ENCODE measurements at regions not wholly inside any gene's neighbourhood (a gene's known extent, or its start where the extent isn't known, plus 50 kb on each side); places are given as distances from the start of the nearest gene placed in this dataset.

GRCh38 chr2:139909136-139909535 is 1128.9 kb upstream of the NXPH2 start:
- TF ChIP-seq TEAD4 (IDR thresholded peaks at IDR 0.05) (no peak), EP300 (IDR thresholded peaks at IDR 0.05; ENCODE audit: borderline replicate concordance) (no peak), CREB1 (IDR thresholded peaks at IDR 0.05; ENCODE audit: low read depth) (no peak), CEBPB (IDR thresholded peaks at IDR 0.05) (no peak), USF1 (IDR thresholded peaks at IDR 0.05) (no peak), FOXM1 (IDR thresholded peaks at IDR 0.05; ENCODE audit: borderline replicate concordance, low read depth) (no peak), RAD21 (IDR thresholded peaks at IDR 0.05; ENCODE audit: low read depth) (no peak), YY1 (IDR thresholded peaks at IDR 0.05; ENCODE audit: low read depth) (no peak), ZBTB7A (IDR thresholded peaks at IDR 0.05; ENCODE audit: low read depth) (no peak), NFIC (IDR thresholded peaks at IDR 0.05) (no peak), TAF1 (IDR thresholded peaks at IDR 0.05; ENCODE audit: low read depth) (no peak), TCF12 (IDR thresholded peaks at IDR 0.05; ENCODE audit: low read depth) (no peak), EGR1 (IDR thresholded peaks at IDR 0.05) (no peak)
- TF ChIP-seq, protein P1, sequence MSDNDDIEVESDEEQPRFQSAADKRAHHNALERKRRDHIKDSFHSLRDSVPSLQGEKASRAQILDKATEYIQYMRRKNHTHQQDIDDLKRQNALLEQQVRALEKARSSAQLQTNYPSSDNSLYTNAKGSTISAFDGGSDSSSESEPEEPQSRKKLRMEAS (IDR thresholded peaks at IDR 0.05) = no peak
- TF ChIP-seq, protein P2, sequence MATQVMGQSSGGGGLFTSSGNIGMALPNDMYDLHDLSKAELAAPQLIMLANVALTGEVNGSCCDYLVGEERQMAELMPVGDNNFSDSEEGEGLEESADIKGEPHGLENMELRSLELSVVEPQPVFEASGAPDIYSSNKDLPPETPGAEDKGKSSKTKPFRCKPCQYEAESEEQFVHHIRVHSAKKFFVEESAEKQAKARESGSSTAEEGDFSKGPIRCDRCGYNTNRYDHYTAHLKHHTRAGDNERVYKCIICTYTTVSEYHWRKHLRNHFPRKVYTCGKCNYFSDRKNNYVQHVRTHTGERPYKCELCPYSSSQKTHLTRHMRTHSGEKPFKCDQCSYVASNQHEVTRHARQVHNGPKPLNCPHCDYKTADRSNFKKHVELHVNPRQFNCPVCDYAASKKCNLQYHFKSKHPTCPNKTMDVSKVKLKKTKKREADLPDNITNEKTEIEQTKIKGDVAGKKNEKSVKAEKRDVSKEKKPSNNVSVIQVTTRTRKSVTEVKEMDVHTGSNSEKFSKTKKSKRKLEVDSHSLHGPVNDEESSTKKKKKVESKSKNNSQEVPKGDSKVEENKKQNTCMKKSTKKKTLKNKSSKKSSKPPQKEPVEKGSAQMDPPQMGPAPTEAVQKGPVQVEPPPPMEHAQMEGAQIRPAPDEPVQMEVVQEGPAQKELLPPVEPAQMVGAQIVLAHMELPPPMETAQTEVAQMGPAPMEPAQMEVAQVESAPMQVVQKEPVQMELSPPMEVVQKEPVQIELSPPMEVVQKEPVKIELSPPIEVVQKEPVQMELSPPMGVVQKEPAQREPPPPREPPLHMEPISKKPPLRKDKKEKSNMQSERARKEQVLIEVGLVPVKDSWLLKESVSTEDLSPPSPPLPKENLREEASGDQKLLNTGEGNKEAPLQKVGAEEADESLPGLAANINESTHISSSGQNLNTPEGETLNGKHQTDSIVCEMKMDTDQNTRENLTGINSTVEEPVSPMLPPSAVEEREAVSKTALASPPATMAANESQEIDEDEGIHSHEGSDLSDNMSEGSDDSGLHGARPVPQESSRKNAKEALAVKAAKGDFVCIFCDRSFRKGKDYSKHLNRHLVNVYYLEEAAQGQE (IDR thresholded peaks at IDR 0.05; ENCODE audit: low read depth) = no peak

- TF ChIP-seq CREB1 (IDR thresholded peaks at IDR 0.05; ENCODE audit: low read depth) (no peak), USF1 (IDR thresholded peaks at IDR 0.05) (no peak), TEAD4 (IDR thresholded peaks at IDR 0.05) (no peak), FOXM1 (IDR thresholded peaks at IDR 0.05; ENCODE audit: borderline replicate concordance, low read depth) (no peak), EGR1 (IDR thresholded peaks at IDR 0.05) (no peak), ZBTB7A (IDR thresholded peaks at IDR 0.05; ENCODE audit: low read depth) (no peak), NFIC (IDR thresholded peaks at IDR 0.05) (no peak), TCF12 (IDR thresholded peaks at IDR 0.05; ENCODE audit: low read depth) (no peak)
- TF ChIP-seq, protein P1 (IDR thresholded peaks at IDR 0.05) = no peak
These were observed 1125.4 kb upstream of the NXPH2 start for GRCh38 chr2:139905624-139906023.

GRCh38 chr2:139891636-139892035 is 1111.4 kb upstream of the NXPH2 start:
- TF ChIP-seq RAD21 (IDR thresholded peaks at IDR 0.05; ENCODE audit: low read depth) = no peak
- no peak for TF ChIP-seq TAF1 (IDR thresholded peaks at IDR 0.05; ENCODE audit: low read depth)
- TF ChIP-seq, protein P2 (IDR thresholded peaks at IDR 0.05; ENCODE audit: low read depth) = no peak
- no peak for TF ChIP-seq TEAD4 (IDR thresholded peaks at IDR 0.05)

DNA sequence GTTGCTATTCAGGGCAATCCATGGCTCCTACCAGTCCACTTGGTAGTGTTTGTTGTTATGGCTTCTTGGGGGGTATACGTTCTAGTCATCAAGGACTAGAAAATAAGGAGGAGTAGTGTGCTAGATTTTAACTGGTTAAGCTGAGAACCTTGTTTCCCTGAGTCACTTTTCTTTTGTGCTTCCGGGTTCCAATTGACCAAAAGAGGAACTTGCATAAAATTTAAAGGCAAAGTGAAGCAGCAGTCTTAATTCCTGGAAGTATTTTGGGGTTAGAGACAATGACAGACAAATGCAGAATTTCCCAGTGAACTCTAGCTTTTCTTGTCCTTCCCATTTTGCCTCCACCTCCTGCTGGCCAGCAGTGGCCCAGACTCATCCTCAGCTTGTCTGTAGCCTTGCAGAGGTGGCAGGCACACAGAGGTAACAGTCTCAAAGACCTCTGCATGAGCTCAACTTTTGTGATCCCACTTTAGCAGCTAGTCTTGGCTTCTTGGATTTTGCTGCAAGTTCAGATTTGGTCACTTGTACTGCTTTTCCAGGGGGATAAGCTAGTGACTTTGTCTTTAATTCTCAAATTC is 1105.8 kb upstream of the NXPH2 start:
- TF ChIP-seq TAF1 (IDR thresholded peaks at IDR 0.05; ENCODE audit: low read depth) = no peak
- TF ChIP-seq USF1 (IDR thresholded peaks at IDR 0.05) = no peak
- no peak for TF ChIP-seq EP300 (IDR thresholded peaks at IDR 0.05; ENCODE audit: borderline replicate concordance)
- TF ChIP-seq RAD21 (IDR thresholded peaks at IDR 0.05; ENCODE audit: low read depth) = no peak

GRCh38 chr2:139876964-139877363 is 1096.8 kb upstream of the NXPH2 start:
- TF ChIP-seq YY1 (IDR thresholded peaks at IDR 0.05; ENCODE audit: low read depth) = no peak
- TF ChIP-seq, protein P1 (IDR thresholded peaks at IDR 0.05) = no peak
- no peak for TF ChIP-seq RAD21 (IDR thresholded peaks at IDR 0.05; ENCODE audit: low read depth)
- TF ChIP-seq FOXM1 (IDR thresholded peaks at IDR 0.05; ENCODE audit: borderline replicate concordance, low read depth) = no peak
- TF ChIP-seq EP300 (IDR thresholded peaks at IDR 0.05; ENCODE audit: borderline replicate concordance) = no peak
- TF ChIP-seq USF1 (IDR thresholded peaks at IDR 0.05) = no peak
- TF ChIP-seq TCF12 (IDR thresholded peaks at IDR 0.05; ENCODE audit: low read depth) = no peak
- TF ChIP-seq EGR1 (IDR thresholded peaks at IDR 0.05) = no peak
- no peak for TF ChIP-seq CEBPB (IDR thresholded peaks at IDR 0.05)
- TF ChIP-seq NFIC (IDR thresholded peaks at IDR 0.05) = no peak
- no peak for TF ChIP-seq CREB1 (IDR thresholded peaks at IDR 0.05; ENCODE audit: low read depth)
- no peak for TF ChIP-seq ZBTB7A (IDR thresholded peaks at IDR 0.05; ENCODE audit: low read depth)
- TF ChIP-seq, protein P2 (IDR thresholded peaks at IDR 0.05; ENCODE audit: low read depth) = no peak
- no peak for TF ChIP-seq TAF1 (IDR thresholded peaks at IDR 0.05; ENCODE audit: low read depth)
- no peak for TF ChIP-seq TEAD4 (IDR thresholded peaks at IDR 0.05)

Data from Ishikawa (cell line).